SH-SY5Y (cell line): ENCODE measurements at regions not wholly inside any gene's neighbourhood (a gene's known extent, or its start where the extent isn't known, plus 50 kb on each side); places are given as distances from the start of the nearest gene placed in this dataset.

ENCODE experiments used
- GATA2 ChIP-seq: IDR thresholded peaks from 2 replicates; pipeline ENCODE4 v1.6.1; 2011; ENCODE audit warnings: mild to moderate bottlenecking, low read depth, low read length
- GATA3 ChIP-seq: IDR thresholded peaks from 2 replicates; pipeline ENCODE4 v1.6.1; 2011; ENCODE audit warnings: low read depth, mild to moderate bottlenecking, low read length, moderate library complexity

GRCh38 chrX:39017077-39017476 lies 215.8 kb downstream of the MID1IP1 start:
- no peak for TF ChIP-seq GATA3
- no peak for TF ChIP-seq GATA2
